AG04449 (cell line): ENCODE measurements at regions not wholly inside any gene's neighbourhood (a gene's known extent, or its start where the extent isn't known, plus 50 kb on each side); places are given as distances from the start of the nearest gene placed in this dataset.

Experiments used
- CTCF ChIA-PET: fragments of 350-600 bp; formaldehyde crosslinking; extraction: SDS; loops from one replicate; lab custom pipeline; 2021; ENCODE audit warnings: antibody characterized with exemption; lab: Yijun Ruan, JAX
- POLR2A ChIA-PET: fragments of 400-600, 350-600 bp; formaldehyde crosslinking; extraction: SDS; loops from one replicate; lab custom pipeline; 2020; ENCODE audit warnings: antibody characterized with exemption, inconsistent platforms; lab: Yijun Ruan, JAX
- DNase-seq: peaks from one replicate; pipeline ENCODE4 v3.0.0-alpha.2; 2010; ENCODE audit warnings: low read depth, low spot score
- H3K4me3 ChIP-seq: 2 replicates; pipeline ENCODE4 v1.5.1; 2011; ENCODE audit warnings: low read depth, mild to moderate bottlenecking, control low read depth, low read length
- TF ChIP-seq, protein P1 (sequence below): IDR thresholded peaks from one replicate; pipeline ENCODE4 v1.5.1; 2011; ENCODE audit warnings: mild to moderate bottlenecking, moderate library complexity, low read length, control low read depth, inconsistent platforms; ENCODE audit not compliant: insufficient read depth; ENCODE audit errors: missing control alignments

DNA sequence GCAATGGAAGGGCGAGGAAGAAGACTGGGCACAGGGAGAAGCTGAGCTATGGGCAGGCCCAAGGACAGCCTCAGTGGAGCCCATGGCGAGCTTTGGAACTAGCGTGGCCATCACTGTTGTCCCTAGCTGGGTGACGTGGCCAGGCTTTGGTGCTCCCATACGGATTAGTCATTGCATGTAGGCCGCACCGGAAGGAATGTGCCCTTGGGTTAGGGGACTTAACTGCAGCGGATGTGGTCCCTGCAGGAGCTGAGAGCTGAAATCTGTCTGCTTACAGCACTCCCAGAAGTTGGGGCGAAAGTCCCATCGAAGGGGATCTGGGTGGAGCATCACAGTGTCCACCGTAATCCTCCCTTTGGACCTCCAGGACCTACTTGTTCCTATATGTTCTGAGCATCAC is 133.7 kb downstream of the PAPOLA start:
- CTCF ChIA-PET = no interaction called here

DNA sequence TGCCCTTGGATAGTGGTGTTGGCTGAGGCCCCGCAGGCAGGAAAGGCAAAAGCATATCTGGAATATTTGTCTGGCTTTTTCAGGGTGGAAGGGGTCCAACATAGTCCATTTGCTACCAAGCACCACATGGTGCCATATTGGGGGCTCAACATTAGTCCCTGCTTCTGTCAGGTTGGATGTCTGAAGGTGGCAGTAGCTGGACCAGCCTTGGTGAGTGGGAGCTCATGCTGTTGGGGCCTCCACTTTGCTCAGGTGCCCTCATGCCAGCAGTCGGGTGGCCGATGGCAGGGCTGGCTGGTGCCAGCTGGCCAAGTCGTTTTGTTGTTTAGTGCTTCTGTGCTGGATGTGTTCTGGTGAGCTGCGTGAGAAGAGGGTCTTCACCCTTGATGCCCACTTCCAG is 135.3 kb downstream of the PAPOLA start:
- POLR2A ChIA-PET = no interaction called here
- TF ChIP-seq, protein P1, sequence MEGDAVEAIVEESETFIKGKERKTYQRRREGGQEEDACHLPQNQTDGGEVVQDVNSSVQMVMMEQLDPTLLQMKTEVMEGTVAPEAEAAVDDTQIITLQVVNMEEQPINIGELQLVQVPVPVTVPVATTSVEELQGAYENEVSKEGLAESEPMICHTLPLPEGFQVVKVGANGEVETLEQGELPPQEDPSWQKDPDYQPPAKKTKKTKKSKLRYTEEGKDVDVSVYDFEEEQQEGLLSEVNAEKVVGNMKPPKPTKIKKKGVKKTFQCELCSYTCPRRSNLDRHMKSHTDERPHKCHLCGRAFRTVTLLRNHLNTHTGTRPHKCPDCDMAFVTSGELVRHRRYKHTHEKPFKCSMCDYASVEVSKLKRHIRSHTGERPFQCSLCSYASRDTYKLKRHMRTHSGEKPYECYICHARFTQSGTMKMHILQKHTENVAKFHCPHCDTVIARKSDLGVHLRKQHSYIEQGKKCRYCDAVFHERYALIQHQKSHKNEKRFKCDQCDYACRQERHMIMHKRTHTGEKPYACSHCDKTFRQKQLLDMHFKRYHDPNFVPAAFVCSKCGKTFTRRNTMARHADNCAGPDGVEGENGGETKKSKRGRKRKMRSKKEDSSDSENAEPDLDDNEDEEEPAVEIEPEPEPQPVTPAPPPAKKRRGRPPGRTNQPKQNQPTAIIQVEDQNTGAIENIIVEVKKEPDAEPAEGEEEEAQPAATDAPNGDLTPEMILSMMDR = no peak
- CTCF ChIA-PET = no interaction called here
- H3K4me3 ChIP-seq = no peak overlapping the region
- DNase-seq = no peak

More for the DNA sequence above, 133.7 kb downstream of the PAPOLA start:
- DNase-seq = no peak
- POLR2A ChIA-PET = no interaction called here
- no peak overlapping the region for H3K4me3 ChIP-seq
- TF ChIP-seq, protein P1 = no peak

DNA sequence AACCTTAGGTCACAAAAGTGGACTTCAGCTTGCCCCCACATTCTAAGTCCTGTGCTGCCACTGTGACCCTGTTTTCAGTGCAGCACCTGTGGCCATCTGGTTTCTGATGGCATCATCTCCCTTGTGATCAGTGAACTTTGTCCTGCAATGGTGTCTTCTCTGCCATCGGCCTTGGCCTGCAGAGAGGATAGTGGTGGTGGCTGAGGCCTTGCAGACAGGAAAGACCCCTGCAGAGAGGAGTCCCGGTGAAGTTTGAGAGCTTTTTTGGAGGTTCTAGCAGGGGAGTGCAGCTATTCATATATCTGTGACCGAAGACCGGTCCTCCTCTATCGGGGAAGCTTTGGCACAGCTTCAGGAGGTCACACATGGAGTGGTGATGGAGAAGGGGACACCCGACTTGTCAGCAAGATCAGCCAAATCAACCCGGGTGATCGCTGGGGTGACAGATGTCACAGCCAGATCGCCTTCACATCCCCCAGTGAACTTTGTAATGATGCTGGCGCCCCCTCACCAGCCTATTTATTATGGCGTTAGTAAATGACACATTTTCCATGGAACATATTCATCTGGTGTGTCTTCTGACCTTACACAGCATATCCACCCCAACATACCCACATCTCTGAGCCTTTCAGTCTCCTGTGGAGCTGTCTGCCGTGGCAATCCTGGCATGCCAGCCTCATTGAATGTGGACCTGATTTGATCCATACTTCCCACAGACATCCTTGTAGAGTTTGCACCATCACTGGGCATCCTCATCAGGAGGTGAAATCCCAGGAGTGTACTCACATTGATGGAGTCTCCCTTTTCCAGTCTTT is 136.1 kb downstream of the PAPOLA start:
- H3K4me3 ChIP-seq = no peak overlapping the region
- DNase-seq = no peak
- TF ChIP-seq, protein P1 = no peak
- ChIA-PET CTCF (no interaction called here), POLR2A (no interaction called here)

DNA sequence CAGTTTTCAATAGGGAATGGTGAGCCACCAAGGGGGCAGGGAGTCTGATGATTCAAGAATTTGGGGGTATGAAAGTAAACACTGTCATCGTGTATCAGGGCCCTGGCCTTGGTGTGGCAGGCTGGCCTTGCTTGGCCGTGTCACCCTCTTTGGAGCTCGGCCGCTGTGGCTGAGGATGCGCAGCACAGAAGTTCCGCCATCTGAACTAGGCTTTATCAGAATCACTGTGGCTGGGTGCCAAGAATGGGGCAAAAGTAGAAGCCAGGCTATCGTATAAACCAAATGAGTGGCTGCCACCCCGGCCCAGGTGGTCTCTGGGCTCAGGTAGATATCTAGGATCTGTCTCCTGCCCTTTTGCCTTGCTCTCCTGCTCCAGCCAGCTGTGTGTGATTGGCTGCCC is 137.4 kb downstream of the PAPOLA start:
- no peak overlapping the region for H3K4me3 ChIP-seq
- DNase-seq = no peak
- POLR2A ChIA-PET = no interaction called here
- CTCF ChIA-PET = no interaction called here
- TF ChIP-seq, protein P1 = no peak

DNA sequence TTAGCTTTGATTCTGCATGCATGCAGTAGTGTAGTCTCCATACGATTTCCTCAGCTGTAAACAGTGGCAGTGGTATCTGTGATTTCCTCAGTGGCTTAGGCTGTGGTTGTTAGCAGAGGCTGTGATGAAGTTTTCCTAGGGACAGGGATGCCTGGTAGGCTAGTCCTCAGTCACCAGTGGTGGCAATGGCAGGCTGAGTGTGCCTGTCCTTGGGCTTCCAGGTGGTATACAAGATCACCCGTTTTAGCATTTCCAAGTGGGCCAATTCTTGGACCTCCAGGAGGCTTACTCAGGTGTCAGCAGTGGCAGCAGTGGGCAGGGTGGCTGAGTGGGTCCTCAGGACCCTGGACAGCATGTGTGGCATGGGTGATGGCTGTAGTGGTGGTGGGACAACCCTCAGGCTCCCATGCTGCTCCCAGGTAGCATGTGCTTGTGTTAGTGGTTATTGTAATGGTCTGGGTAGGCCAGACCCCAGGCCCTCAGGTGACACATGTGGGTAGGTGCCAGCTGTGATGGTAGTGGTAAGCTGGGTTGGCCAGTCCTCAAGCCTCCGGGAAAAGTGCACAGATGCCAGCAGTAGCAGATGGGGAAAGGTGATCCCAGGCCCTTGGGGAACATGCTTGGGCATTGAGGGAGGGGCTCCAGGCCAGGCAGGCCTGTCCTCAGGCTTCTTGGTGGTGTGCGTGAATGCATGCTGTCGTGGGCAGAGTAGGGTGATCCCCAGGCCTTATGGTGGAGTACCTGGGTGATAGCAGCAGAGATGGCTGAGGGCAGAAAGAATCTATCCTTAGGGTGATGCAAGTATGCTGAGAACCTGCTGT is 146.5 kb downstream of the PAPOLA start:
- CTCF ChIA-PET = no interaction called here
- POLR2A ChIA-PET = no interaction called here
- H3K4me3 ChIP-seq = no peak overlapping the region
- no peak for DNase-seq
- TF ChIP-seq, protein P1 = no peak

DNA sequence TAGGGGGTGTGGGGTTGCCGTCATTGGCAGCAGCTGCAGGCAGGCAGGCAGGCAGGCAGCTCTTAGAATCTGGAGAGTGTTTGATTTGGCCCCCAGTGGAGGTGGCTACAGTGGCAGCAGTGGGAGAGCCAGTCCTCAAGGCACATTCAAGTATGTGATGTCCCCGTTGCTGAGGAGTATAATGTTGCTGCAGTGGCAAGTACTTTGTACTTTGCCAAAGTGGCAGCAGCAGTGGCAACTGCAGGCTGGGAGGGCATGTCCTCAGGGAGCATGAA is 147.1 kb downstream of the PAPOLA start:
- ChIA-PET POLR2A (no interaction called here), CTCF (no interaction called here)
- H3K4me3 ChIP-seq = no peak overlapping the region
- TF ChIP-seq, protein P1 = no peak
- DNase-seq = no peak
